GM12892 (cell line): ENCODE measurements at regions not wholly inside any gene's neighbourhood (a gene's known extent, or its start where the extent isn't known, plus 50 kb on each side); places are given as distances from the start of the nearest gene placed in this dataset.
"Not testable (repeated sequence)": the region's sequence is repeated elsewhere in the genome, so short reads cannot be mapped to it uniquely, and the experiment has no call there.

Experiments
- POLR2A ChIP-seq: IDR thresholded peaks from 2 replicates; pipeline ENCODE4 v1.6.1; 2011; ENCODE audit warnings: low read depth, low read length, control low read depth
- POLR2AphosphoS5 ChIP-seq: IDR thresholded peaks from 2 replicates; pipeline ENCODE4 v1.6.1; 2011; ENCODE audit warnings: low read depth, low read length, control low read depth

DNA sequence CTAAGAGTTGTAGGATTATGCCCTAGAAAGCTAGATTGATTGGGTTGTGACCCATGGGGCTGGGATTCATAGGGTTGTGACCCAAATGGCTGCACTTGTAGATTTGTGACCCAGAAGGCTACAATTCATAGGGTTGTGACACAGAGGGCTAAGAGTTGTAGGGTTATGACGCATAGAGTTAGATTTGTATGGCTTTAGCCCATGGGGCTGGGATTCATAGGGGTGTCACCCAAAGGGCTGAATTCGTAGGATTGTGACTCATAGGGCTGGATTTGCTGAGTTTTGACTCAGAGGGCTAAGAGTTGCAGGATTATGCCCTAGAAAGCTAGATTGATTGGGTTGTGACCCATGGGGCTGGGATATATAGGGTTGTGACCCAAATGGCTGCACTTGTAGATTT lies 126.6 kb downstream of the CRLF2 start:
- TF ChIP-seq POLR2A, POLR2AphosphoS5: not testable (repeated sequence)
